H1 (cell line): ENCODE measurements at regions not wholly inside any gene's neighbourhood (a gene's known extent, or its start where the extent isn't known, plus 50 kb on each side); places are given as distances from the start of the nearest gene placed in this dataset.

Experiments
- CTCF ChIA-PET: fragments of 300-600 bp; sonication (Branson Sonifier 250); formaldehyde crosslinking; loops from one replicate; lab custom pipeline; 2021; ENCODE audit not compliant: partially characterized antibody; lab: Charles Lee
- POLR2A ChIA-PET: fragments of 300-600 bp; sonication (Branson Sonifier 250); formaldehyde crosslinking; loops from one replicate; lab custom pipeline; 2021; ENCODE audit warnings: inconsistent platforms; ENCODE audit not compliant: partially characterized antibody; lab: Charles Lee
- DNase-seq, 2 experiments: peaks; one replicate each; pipeline versions ENCODE4 v3.0.0 to v3.0.0-alpha.2; 2010 to 2022; ENCODE audit warnings: low spot score in 2 of 2, low read depth in 1 of 2, mixed read lengths in 1 of 2
- FAIRE-seq: peaks from 2 replicates; lab custom pipeline; 2011; peaks lifted over from hg19 to GRCh38; lab: Jason Lieb, UNC
- H2AFZ ChIP-seq: 2 replicates; pipeline ENCODE4 v1.8.1; 2012; ENCODE audit warnings: low read length, inconsistent platforms
- H2AK5ac ChIP-seq: 2 replicates; pipeline ENCODE4 v1.6.1; 2013; ENCODE audit warnings: low read depth, low read length
- H2BK120ac ChIP-seq: replicated peaks from 2 replicates; pipeline ENCODE3; 2013; ENCODE audit warnings: low read depth, low read length, inconsistent platforms
- H2BK12ac ChIP-seq: 2 replicates; pipeline ENCODE4 v1.6.1; 2013; ENCODE audit warnings: low read depth, low read length
- H2BK15ac ChIP-seq: 2 replicates; pipeline ENCODE4 v1.6.1; 2013; ENCODE audit warnings: low read length
- H2BK20ac ChIP-seq: 2 replicates; pipeline ENCODE4 v1.6.1; 2013; ENCODE audit warnings: low read length
- H2BK5ac ChIP-seq: 2 replicates; pipeline ENCODE4 v1.6.1; 2013; ENCODE audit warnings: low read depth, low read length
- H3K14ac ChIP-seq: 2 replicates; pipeline ENCODE4 v1.6.1; 2013; ENCODE audit warnings: inconsistent platforms; ENCODE audit not compliant: insufficient read length
- H3K18ac ChIP-seq: 2 replicates; pipeline ENCODE4 v1.6.1; 2013; ENCODE audit warnings: low read length; ENCODE audit errors: extremely low read depth
- H3K23ac ChIP-seq: 2 replicates; pipeline ENCODE4 v1.6.1; 2013; ENCODE audit warnings: inconsistent platforms; ENCODE audit not compliant: insufficient read length
- H3K23me2 ChIP-seq: 2 replicates; pipeline ENCODE4 v1.6.1; 2013; ENCODE audit warnings: low read depth, low read length
- H3K27ac ChIP-seq: 2 replicates; pipeline ENCODE4 v1.6.1; 2011; ENCODE audit warnings: low read depth, low read length, inconsistent platforms
- H3K27me3 ChIP-seq, 4 experiments: replicated peaks in 1 of 4; 1 replicate in 1 of 4; 2 replicates in 3 of 4; pipeline versions ENCODE4 v1.6.1 to v1.8.1; 2011 to 2013; ENCODE audit warnings: low read length in 3 of 4, mild to moderate bottlenecking in 3 of 4, inconsistent platforms in 2 of 4, mixed read lengths in 2 of 4, moderate library complexity in 1 of 4; ENCODE audit not compliant: control insufficient read depth in 3 of 4, insufficient read depth in 3 of 4; ENCODE audit errors: extremely low read depth in 1 of 4
- H3K36me3 ChIP-seq, 4 experiments: 2 replicates each; pipeline versions ENCODE4 v1.6.1 to v1.8.1; 2011 to 2013; ENCODE audit warnings: mild to moderate bottlenecking in 4 of 4, low read length in 3 of 4, moderate library complexity in 2 of 4, control low read depth in 1 of 4, inconsistent platforms in 1 of 4; ENCODE audit not compliant: insufficient read depth in 4 of 4, control insufficient read depth in 2 of 4
- H3K4ac ChIP-seq: replicated peaks from 2 replicates; pipeline ENCODE3; 2013; ENCODE audit warnings: low read length, low read depth, mixed read lengths, inconsistent platforms; ENCODE audit not compliant: insufficient read length
- H3K4me1 ChIP-seq, 4 experiments: replicated peaks in 1 of 4; 1 replicate in 1 of 4; 2 replicates in 3 of 4; pipeline versions ENCODE4 v1.6.1 to v1.8.1; 2011 to 2013; ENCODE audit warnings: low read length in 3 of 4, inconsistent platforms in 2 of 4, mixed read lengths in 1 of 4; ENCODE audit not compliant: insufficient read depth in 4 of 4, control insufficient read depth in 3 of 4
- H3K4me2 ChIP-seq, 2 experiments: 2 replicates each; pipeline versions ENCODE4 v1.6.1 to v1.8.1; 2011 to 2013; ENCODE audit warnings: low read depth in 2 of 2, low read length in 2 of 2, control low read depth in 1 of 2, inconsistent platforms in 1 of 2, mild to moderate bottlenecking in 1 of 2; ENCODE audit not compliant: insufficient read depth in 1 of 2
- H3K4me3 ChIP-seq, 4 experiments: fragments of 200-600, 300-600 bp in 1 of 4; sonication (generic), shearing (Covaris generic), sonication (Bioruptor Twin) in 1 of 4; 2 replicates each; pipeline versions ENCODE4 v1.5.1 to v1.8.1; 2011 to 2016; ENCODE audit warnings: low read length in 4 of 4, low read depth in 3 of 4, control low read depth in 2 of 4, inconsistent platforms in 2 of 4, mild to moderate bottlenecking in 2 of 4, mixed read lengths in 1 of 4, moderate library complexity in 1 of 4; ENCODE audit not compliant: insufficient read depth in 2 of 4; ENCODE audit errors: extremely low read depth in 1 of 4
- H3K56ac ChIP-seq: replicated peaks from 2 replicates; pipeline ENCODE3; 2013; ENCODE audit warnings: low read depth, mild to moderate bottlenecking, mixed read lengths, low read length, inconsistent platforms; ENCODE audit not compliant: insufficient read length
- H3K79me1 ChIP-seq: 2 replicates; pipeline ENCODE4 v1.6.1; 2013; ENCODE audit warnings: low read depth, low read length, control low read depth
- H3K79me2 ChIP-seq, 2 experiments: 2 replicates each; pipeline versions ENCODE4 v1.6.1 to v1.8.1; 2012 to 2013; ENCODE audit warnings: low read length in 2 of 2, mild to moderate bottlenecking in 2 of 2, inconsistent platforms in 1 of 2; ENCODE audit not compliant: insufficient read depth in 2 of 2, control insufficient read depth in 1 of 2
- H3K9ac ChIP-seq, 4 experiments: replicated peaks in 1 of 4; 1 replicate in 1 of 4; 2 replicates in 3 of 4; pipeline versions ENCODE4 v1.6.1 to v1.8.1; 2011 to 2013; ENCODE audit warnings: low read depth in 3 of 4, low read length in 3 of 4, control low read depth in 2 of 4, mild to moderate bottlenecking in 2 of 4, moderate library complexity in 2 of 4, inconsistent platforms in 1 of 4; ENCODE audit errors: extremely low read depth in 1 of 4
- H3K9me3 ChIP-seq, 2 experiments: 2 replicates each; pipeline versions ENCODE4 v1.6.1 to v1.8.1; 2012 to 2013; ENCODE audit warnings: mild to moderate bottlenecking in 2 of 2, moderate library complexity in 2 of 2, control low read depth in 1 of 2, inconsistent platforms in 1 of 2, low read depth in 1 of 2, low read length in 1 of 2, mixed read lengths in 1 of 2; ENCODE audit not compliant: insufficient read depth in 2 of 2
- H4K20me1 ChIP-seq, 2 experiments: replicated peaks in 1 of 2; 2 replicates each; pipeline versions ENCODE3 to v1.8.1; 2011 to 2013; ENCODE audit warnings: inconsistent platforms in 2 of 2, low read length in 2 of 2, mild to moderate bottlenecking in 1 of 2; ENCODE audit not compliant: insufficient read depth in 2 of 2, control insufficient read depth in 1 of 2
- H4K5ac ChIP-seq: 2 replicates; pipeline ENCODE4 v1.6.1; 2013; ENCODE audit warnings: low read length, low read depth, mixed read lengths, inconsistent platforms; ENCODE audit not compliant: insufficient read length
- H4K8ac ChIP-seq: 2 replicates; pipeline ENCODE4 v1.8.0; 2013; ENCODE audit warnings: mild to moderate bottlenecking, moderate library complexity, low read length, inconsistent platforms; ENCODE audit not compliant: insufficient read depth; ENCODE audit errors: extremely low read depth
- H4K91ac ChIP-seq: replicated peaks from 2 replicates; pipeline ENCODE3; 2013; ENCODE audit warnings: low read length, mixed read lengths, inconsistent platforms; ENCODE audit not compliant: insufficient read length
- ATF2 ChIP-seq: IDR thresholded peaks from 2 replicates; pipeline ENCODE4 v1.6.1; 2012; ENCODE audit warnings: low read length, inconsistent platforms
- CBX8 ChIP-seq: fragments of 300-800, 300-1000 bp; sonication (generic); IDR thresholded peaks from 2 replicates; pipeline ENCODE4 v1.7.1; 2016; ENCODE audit warnings: low read depth, low read length, borderline replicate concordance
- CEBPB ChIP-seq: IDR thresholded peaks from 2 replicates; pipeline ENCODE4 v1.6.1; 2012; ENCODE audit warnings: low read depth, low read length
- EP300 ChIP-seq, 2 experiments: IDR thresholded peaks; 1 replicate in 1 of 2; 2 replicates in 1 of 2; pipeline ENCODE4 v1.6.1; 2011 to 2012; ENCODE audit warnings: low read depth in 2 of 2, low read length in 2 of 2, mild to moderate bottlenecking in 2 of 2, borderline replicate concordance in 1 of 2, inconsistent platforms in 1 of 2, moderate library complexity in 1 of 2
- KDM1A ChIP-seq: fragments of 200-600, 300-600 bp; sonication (generic); IDR thresholded peaks from 2 replicates; pipeline ENCODE4 v1.7.1; 2016; ENCODE audit warnings: mild to moderate bottlenecking, low read length, borderline replicate concordance
- POLR2A ChIP-seq, 2 experiments: IDR thresholded peaks; 1 replicate in 1 of 2; 2 replicates in 1 of 2; pipeline ENCODE4 v1.6.1; 2011; ENCODE audit warnings: low read depth in 2 of 2, low read length in 2 of 2, mild to moderate bottlenecking in 2 of 2; ENCODE audit errors: control extremely low read depth in 1 of 2
- RBBP5 ChIP-seq: IDR thresholded peaks from 2 replicates; pipeline ENCODE4 v1.7.1; 2012; ENCODE audit warnings: low read depth, mild to moderate bottlenecking, inconsistent platforms, low read length, moderate library complexity, borderline replicate concordance
- SIN3A ChIP-seq, 2 experiments: IDR thresholded peaks in 1 of 2; conservative IDR thresholded peaks in 1 of 2; 2 replicates each; pipeline ENCODE4 v1.6.1; 2011 to 2012; ENCODE audit warnings: low read length in 2 of 2, improper control_type of control experiment in 1 of 2, low read depth in 1 of 2, mild to moderate bottlenecking in 1 of 2
- WGBS, 2 experiments: shearing (Covaris generic) in 1 of 2; methylation state at CpG; one replicate each; pipeline versions ENCODE4 v1.1.6 to v1.1.7; 2013 to 2015; ENCODE audit warnings: low lambda C conversion rate in 2 of 2, mixed read lengths in 2 of 2, inconsistent platforms in 1 of 2, low coverage in 1 of 2, missing lambda C conversion rate in 1 of 2; ENCODE audit not compliant: insufficient replicate concordance in 2 of 2, insufficient coverage in 1 of 2, insufficient read length in 1 of 2; ENCODE audit errors: extremely low coverage in 1 of 2, missing lambda C conversion rate in 1 of 2; 5-methylcytosine and 5-hydroxymethylcytosine counted together

DNA sequence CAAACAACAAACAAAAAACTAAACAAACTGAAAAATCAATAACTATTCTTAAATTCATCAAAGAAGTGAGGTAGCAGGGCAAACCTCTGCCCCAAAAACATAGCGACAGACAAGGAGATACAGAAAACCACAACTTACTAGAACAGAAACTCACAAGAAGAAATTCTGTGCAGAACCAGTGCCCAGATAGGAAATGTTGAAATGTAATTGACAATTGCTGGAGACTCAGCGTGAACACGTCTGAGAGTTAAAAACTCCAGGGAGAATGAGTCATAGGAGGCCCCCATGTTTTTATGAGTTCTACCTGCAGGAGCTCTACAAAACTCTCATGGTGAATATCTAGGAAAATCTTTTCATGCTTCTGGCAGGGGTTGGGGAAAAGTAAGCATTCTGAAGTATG, 95.5 kb upstream of the SETMAR start:
- Histone ChIP-seq H3K36me3 (no peaks in the 10 kb centered on the region), H3K4me2 (no peak overlapping the region), H3K14ac (no peak overlapping the region), H3K79me1 (no peaks in the 10 kb centered on the region), H3K56ac (no peak overlapping the region), H2BK15ac (no peak overlapping the region), H4K91ac (no peak overlapping the region), H2AK5ac (no peak overlapping the region), H2AFZ (no peak overlapping the region), H3K9ac (no peak overlapping the region), H4K8ac (no peak overlapping the region), H2BK20ac (no peak overlapping the region), H3K4me1 (no peaks in the 10 kb centered on the region), H2BK120ac (no peak overlapping the region), H3K79me2 (no peaks in the 10 kb centered on the region), H3K27me3 (no peaks in the 10 kb centered on the region), H4K5ac (no peak overlapping the region), H3K23ac (no peak overlapping the region), H2BK12ac (no peak overlapping the region), H3K27ac (no peak overlapping the region), H4K20me1 (no peaks in the 10 kb centered on the region), H3K4ac (no peak overlapping the region), H2BK5ac (no peak overlapping the region), H3K18ac (no peak overlapping the region), H3K23me2 (no peaks in the 10 kb centered on the region), H3K9me3 (no peaks in the 10 kb centered on the region), H3K4me3 (no peak overlapping the region)
- TF ChIP-seq SIN3A (conservative IDR thresholded peaks at IDR 0.05 in 1 of 2, IDR thresholded peaks at IDR 0.05 in 1 of 2; ENCODE audit: low read depth in 1 of 2, low read length in 2 of 2) = no peak
- TF ChIP-seq CEBPB = no peak
- no peak for TF ChIP-seq POLR2A (IDR thresholded peaks at IDR 0.05; ENCODE audit: control extremely low read depth in 1 of 2, low read depth in 2 of 2, low read length in 2 of 2)
- no peak for TF ChIP-seq ATF2
- no peak for TF ChIP-seq RBBP5
- TF ChIP-seq CBX8 = no peak
- no peak for TF ChIP-seq KDM1A
- TF ChIP-seq EP300 (IDR thresholded peaks at IDR 0.05; ENCODE audit: borderline replicate concordance in 1 of 2, low read depth in 2 of 2, low read length in 2 of 2) = no peak
- FAIRE-seq (no peak), DNase-seq (no peak)
- CTCF ChIA-PET = no interaction called here
- 63% methylated on average over 3 of the region's 3 CpGs; no CpG with 5 or more reads in 1 of the 2 experiments for WGBS, 2 experiments
- POLR2A ChIA-PET = no interaction called here
